NCI-H2227 (cell line): ENCODE measurements at regions not wholly inside any gene's neighbourhood (a gene's known extent, or its start where the extent isn't known, plus 50 kb on each side); places are given as distances from the start of the nearest gene placed in this dataset.

Experiments used
- DNase-seq: peaks from one replicate; lab custom pipeline; 2025; ENCODE audit not compliant: unreplicated experiment; lab: John Stamatoyannopoulos, UW

- no peak for DNase-seq
Measured at GRCh38 chr5:143473481-143473880, 70.0 kb upstream of the NR3C1 start.

DNA sequence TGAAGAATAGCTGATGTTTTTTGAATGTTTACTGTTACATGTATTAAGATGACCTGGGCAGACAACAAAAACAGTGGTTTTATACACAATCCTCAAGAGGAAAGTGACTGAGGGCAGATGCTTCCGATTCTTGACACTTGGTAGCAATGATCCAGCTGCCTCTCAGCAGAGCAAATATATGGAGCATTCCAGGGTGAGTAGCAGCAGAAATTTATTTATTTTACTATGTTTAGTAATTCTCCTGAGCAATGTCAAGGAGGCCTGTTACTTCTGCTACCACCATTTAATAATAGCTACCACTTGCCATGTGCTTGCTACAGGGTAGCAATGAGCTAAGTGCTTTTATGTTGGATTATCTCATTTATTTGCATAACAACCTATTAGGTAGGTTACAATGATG lies 69.1 kb upstream of the NR3C1 start:
- DNase-seq, result no peak

GRCh38 chr5:143471666-143472464 lies 68.4 kb upstream of the NR3C1 start:
- DNase-seq, result no peak

DNA sequence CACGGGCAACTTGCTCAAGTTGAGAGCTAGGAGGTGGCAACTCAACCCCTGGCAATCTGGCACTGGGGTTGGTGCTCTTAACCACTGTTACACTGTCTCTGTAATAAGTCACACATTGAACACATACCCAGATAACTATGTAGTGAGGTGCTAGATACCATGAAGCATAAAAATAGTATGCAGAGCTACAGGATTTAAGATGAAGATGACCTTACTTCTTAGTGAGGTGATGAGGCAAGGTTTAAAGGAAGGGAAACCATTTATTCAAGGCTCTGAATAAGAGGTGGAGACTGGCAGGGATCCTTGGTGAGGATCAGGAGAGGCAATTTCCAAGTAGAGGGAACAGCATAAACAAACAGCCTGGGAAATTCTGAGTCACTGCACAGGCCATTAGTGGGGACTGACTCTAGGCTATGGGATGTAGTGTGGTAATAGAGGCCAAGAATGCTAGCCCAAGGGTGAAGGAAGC lies 67.6 kb upstream of the NR3C1 start:
- DNase-seq, result no peak

DNA sequence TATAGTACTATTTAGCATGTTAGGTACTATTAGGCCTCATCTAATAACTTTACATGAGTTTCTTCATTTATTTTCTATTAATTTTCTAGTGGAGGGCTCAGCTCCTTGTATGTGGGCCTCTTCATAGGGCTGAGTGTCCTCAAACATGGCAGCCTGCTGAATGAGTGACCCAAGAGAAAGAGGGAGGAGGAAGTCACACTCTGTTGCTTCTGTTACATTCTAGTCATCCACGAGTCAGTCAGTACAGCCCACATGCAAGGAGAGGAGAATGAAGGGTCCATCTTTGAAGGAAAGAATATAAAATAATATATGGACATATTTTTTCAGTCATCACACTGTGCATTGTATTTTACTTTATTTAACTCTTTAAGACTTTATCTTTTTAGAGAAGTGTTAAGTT lies 66.6 kb upstream of the NR3C1 start:
- no peak for DNase-seq

GRCh38 chr5:143469125-143469524 lies 65.6 kb upstream of the NR3C1 start:
- no peak for DNase-seq

DNA sequence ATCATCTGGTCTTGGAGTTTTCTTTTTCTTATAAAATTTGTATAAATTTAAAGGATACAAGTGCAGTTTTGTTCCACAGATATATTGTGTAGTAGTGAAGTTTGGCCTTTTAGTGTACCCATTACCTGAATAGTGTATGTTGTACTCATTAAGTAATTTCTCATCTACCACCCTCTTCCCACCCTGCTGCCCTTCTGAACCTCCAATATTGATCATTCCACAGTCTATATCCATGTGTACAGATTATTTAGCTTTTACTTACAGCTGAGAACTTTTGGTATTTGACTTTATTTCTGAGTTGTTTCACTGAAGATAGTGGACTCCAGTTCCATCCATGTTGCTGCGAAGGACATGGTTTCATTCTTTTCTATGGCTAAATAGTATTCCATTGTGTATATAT lies 63.1 kb upstream of the NR3C1 start:
- DNase-seq, result no peak

DNA sequence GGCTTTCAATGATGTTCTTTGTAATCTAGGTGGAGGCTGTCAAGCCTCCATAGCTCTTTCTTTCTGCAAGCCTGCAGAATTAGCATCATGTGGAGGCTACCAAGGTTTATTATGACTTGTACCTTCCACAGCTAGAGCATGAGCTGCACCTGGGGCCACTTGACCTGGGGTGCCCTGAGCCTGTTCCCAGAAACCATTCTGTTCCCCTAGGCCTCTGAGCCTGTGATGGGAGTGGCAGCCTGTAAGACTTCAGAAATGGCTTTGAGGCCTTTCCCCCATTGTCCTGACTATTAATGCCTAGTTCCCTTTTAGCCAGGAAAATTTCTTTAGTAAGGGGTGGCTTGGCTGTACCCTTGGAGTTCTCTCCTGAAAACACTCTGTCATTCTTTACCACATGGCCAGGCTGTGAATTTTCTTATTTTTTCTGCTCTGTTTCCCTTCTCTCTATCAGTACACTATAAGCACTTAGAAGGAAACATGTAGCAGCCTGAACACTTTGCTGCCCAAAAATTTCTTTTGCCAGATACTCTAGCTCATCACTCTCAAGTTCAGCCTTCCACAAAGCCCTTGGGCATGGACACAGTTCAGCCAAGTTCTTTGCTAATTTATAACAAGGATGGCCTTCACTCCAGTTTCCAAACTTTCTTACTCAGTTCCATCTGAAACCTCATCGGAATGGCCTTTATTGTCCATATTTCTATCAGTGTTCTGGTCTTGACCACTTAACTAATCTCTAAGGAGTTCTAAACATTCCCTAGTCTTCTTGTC lies 61.4 kb upstream of the NR3C1 start:
- DNase-seq, result no peak

- DNase-seq, result no peak
Measured at GRCh38 chr5:143462431-143462830, 58.9 kb upstream of the NR3C1 start.

DNA sequence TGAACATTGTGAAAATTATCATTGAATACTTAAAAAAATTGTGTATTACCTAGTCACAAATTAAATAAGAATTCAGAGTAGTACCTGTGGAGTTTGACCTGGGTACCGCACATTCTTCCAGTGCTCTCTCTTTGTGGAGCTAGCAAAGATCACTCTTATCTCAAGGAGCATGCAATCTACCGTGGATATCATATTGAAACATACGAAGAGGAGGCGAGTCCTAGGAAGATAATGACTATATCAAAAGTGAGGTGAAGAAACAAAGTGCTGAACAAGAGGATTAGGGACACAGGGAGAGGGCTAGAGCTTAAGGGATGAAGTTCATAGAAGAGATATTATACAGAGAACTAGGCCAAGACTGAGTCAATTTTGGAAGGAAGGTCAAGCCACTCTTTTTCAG lies 55.9 kb upstream of the NR3C1 start:
- DNase-seq, result no peak

DNA sequence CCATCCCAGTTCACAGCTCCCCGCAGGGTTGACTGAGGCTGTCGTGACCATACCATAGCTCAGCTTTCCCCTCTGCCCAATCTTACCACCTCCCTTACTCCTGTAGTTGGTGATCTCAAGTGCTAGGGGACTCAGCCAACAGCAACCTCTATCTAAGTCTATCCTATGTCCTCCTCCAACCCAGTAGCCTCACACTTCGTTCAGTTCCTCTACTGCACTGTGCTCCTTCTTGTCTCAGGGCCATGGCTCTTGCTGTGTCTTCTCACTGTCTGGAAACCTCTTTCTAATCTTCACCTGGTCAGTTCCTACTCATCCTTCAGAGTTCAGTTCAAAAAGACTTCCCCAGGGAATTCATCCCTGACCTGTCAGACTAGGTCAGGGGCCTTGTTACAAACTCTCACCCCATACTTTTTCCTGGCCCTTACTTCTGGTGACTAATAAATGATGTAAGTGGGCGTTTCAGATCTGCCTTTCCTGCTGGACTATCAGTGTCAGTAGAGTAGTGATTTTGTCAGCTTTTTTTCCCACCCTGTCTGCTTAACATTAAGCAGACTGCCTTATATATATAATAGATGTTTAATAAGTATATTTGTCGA lies 53.6 kb upstream of the NR3C1 start:
- no peak for DNase-seq

GRCh38 chr5:143454936-143455516 lies 51.5 kb upstream of the NR3C1 start:
- no peak for DNase-seq

GRCh38 chr5:143453720-143454119 lies 50.2 kb upstream of the NR3C1 start:
- no peak for DNase-seq
